ENCODE measurements at regions not wholly inside any gene's neighbourhood (a gene's known extent, or its start where the extent isn't known, plus 50 kb on each side); places are given as distances from the start of the nearest gene placed in this dataset.

- Histone ChIP-seq H3K9ac (ENCODE audit: low read length) (no peak overlapping the region), H3K27me3 (ENCODE audit: control insufficient read depth, insufficient read depth, low read length) (no peaks in the 10 kb centered on the region), H3K4me3 (ENCODE audit: low read length) (no peak overlapping the region), H3K4me1 (ENCODE audit: control insufficient read depth, low read depth, low read length) (no peaks in the 10 kb centered on the region), H3K27ac (ENCODE audit: low read length) (no peak overlapping the region), H3K36me3 (ENCODE audit: control insufficient read depth, low read depth, low read length) (no peaks in the 10 kb centered on the region), H3K9me3 (ENCODE audit: control insufficient read depth, low read depth, low read length) (peaks cover 32% of the 10 kb centered on the region)
These were observed 340.0 kb downstream of the DCAF12L2 start for GRCh38 chrX:125826080-125826479.

- Histone ChIP-seq H3K4me1 (ENCODE audit: control insufficient read depth, low read depth, low read length) (no peaks in the 10 kb centered on the region), H3K9ac (ENCODE audit: low read length) (no peak overlapping the region), H3K27ac (ENCODE audit: low read length) (no peak overlapping the region), H3K4me3 (ENCODE audit: low read length) (no peak overlapping the region), H3K27me3 (ENCODE audit: control insufficient read depth, insufficient read depth, low read length) (no peaks in the 10 kb centered on the region), H3K9me3 (ENCODE audit: control insufficient read depth, low read depth, low read length) (peaks cover 28% of the 10 kb centered on the region), H3K36me3 (ENCODE audit: control insufficient read depth, low read depth, low read length) (no peaks in the 10 kb centered on the region)
These were observed 339.2 kb downstream of the DCAF12L2 start for GRCh38 chrX:125826774-125827451.

- no peak overlapping the region for H3K4me3 ChIP-seq (ENCODE audit: low read length)
These were observed 319.8 kb downstream of the DCAF12L2 start for GRCh38 chrX:125846271-125846670.

GRCh38 chrX:125850693-125851092 is 315.4 kb downstream of the DCAF12L2 start:
- Histone ChIP-seq H3K36me3 (ENCODE audit: control insufficient read depth, low read depth, low read length) (no peaks in the 10 kb centered on the region), H3K4me3 (ENCODE audit: low read length) (no peak overlapping the region), H3K4me1 (ENCODE audit: control insufficient read depth, low read depth, low read length) (no peaks in the 10 kb centered on the region), H3K9me3 (ENCODE audit: control insufficient read depth, low read depth, low read length) (no peaks in the 10 kb centered on the region), H3K27ac (ENCODE audit: low read length) (no peak overlapping the region), H3K27me3 (ENCODE audit: control insufficient read depth, insufficient read depth, low read length) (no peaks in the 10 kb centered on the region), H3K9ac (ENCODE audit: low read length) (no peak overlapping the region)

More at GRCh38 chrX:125846271-125846670, 319.8 kb downstream of the DCAF12L2 start:
- no peaks in the 10 kb centered on the region for H3K4me1 ChIP-seq (ENCODE audit: control insufficient read depth, low read depth, low read length)
- H3K9me3 ChIP-seq (ENCODE audit: control insufficient read depth, low read depth, low read length): no peaks in the 10 kb centered on the region
- no peak overlapping the region for H3K9ac ChIP-seq (ENCODE audit: low read length)
- no peaks in the 10 kb centered on the region for H3K27me3 ChIP-seq (ENCODE audit: control insufficient read depth, insufficient read depth, low read length)
- H3K36me3 ChIP-seq (ENCODE audit: control insufficient read depth, low read depth, low read length): no peaks in the 10 kb centered on the region
- H3K27ac ChIP-seq (ENCODE audit: low read length): no peak overlapping the region

GRCh38 chrX:125883169-125883568 is 282.9 kb downstream of the DCAF12L2 start:
- Histone ChIP-seq H3K36me3 (ENCODE audit: control insufficient read depth, low read depth, low read length) (no peaks in the 10 kb centered on the region), H3K27ac (ENCODE audit: low read length) (no peak overlapping the region), H3K9me3 (ENCODE audit: control insufficient read depth, low read depth, low read length) (peaks cover 37% of the 10 kb centered on the region), H3K9ac (ENCODE audit: low read length) (no peak overlapping the region), H3K4me3 (ENCODE audit: low read length) (no peak overlapping the region), H3K27me3 (ENCODE audit: control insufficient read depth, insufficient read depth, low read length) (no peaks in the 10 kb centered on the region), H3K4me1 (ENCODE audit: control insufficient read depth, low read depth, low read length) (no peaks in the 10 kb centered on the region)

- H3K9me3 ChIP-seq (ENCODE audit: control insufficient read depth, low read depth, low read length): peaks cover 39% of the 10 kb centered on the region
- H3K9ac ChIP-seq (ENCODE audit: low read length): no peak overlapping the region
- H3K27ac ChIP-seq (ENCODE audit: low read length): no peak overlapping the region
- H3K27me3 ChIP-seq (ENCODE audit: control insufficient read depth, insufficient read depth, low read length): no peaks in the 10 kb centered on the region
- no peak overlapping the region for H3K4me3 ChIP-seq (ENCODE audit: low read length)
- no peaks in the 10 kb centered on the region for H3K4me1 ChIP-seq (ENCODE audit: control insufficient read depth, low read depth, low read length)
- H3K36me3 ChIP-seq (ENCODE audit: control insufficient read depth, low read depth, low read length): no peaks in the 10 kb centered on the region
These were observed 271.1 kb downstream of the DCAF12L2 start for GRCh38 chrX:125894947-125895346.

- H3K4me3 ChIP-seq (ENCODE audit: low read length): no peak overlapping the region
- H3K9ac ChIP-seq (ENCODE audit: low read length): no peak overlapping the region
- H3K27me3 ChIP-seq (ENCODE audit: control insufficient read depth, insufficient read depth, low read length): no peaks in the 10 kb centered on the region
These were observed 270.6 kb downstream of the DCAF12L2 start for GRCh38 chrX:125895518-125895917.

GRCh38 chrX:125926295-125926694 is 239.8 kb downstream of the DCAF12L2 start:
- no peaks in the 10 kb centered on the region for H3K36me3 ChIP-seq (ENCODE audit: control insufficient read depth, low read depth, low read length)
- H3K9me3 ChIP-seq (ENCODE audit: control insufficient read depth, low read depth, low read length): peaks cover 19% of the 10 kb centered on the region
- no peaks in the 10 kb centered on the region for H3K4me1 ChIP-seq (ENCODE audit: control insufficient read depth, low read depth, low read length)
- no peak overlapping the region for H3K27ac ChIP-seq (ENCODE audit: low read length)
- no peak overlapping the region for H3K9ac ChIP-seq (ENCODE audit: low read length)
- H3K27me3 ChIP-seq (ENCODE audit: control insufficient read depth, insufficient read depth, low read length): no peaks in the 10 kb centered on the region
- no peak overlapping the region for H3K4me3 ChIP-seq (ENCODE audit: low read length)

More at GRCh38 chrX:125895518-125895917, 270.6 kb downstream of the DCAF12L2 start:
- Histone ChIP-seq H3K27ac (ENCODE audit: low read length) (no peak overlapping the region), H3K4me1 (ENCODE audit: control insufficient read depth, low read depth, low read length) (no peaks in the 10 kb centered on the region), H3K36me3 (ENCODE audit: control insufficient read depth, low read depth, low read length) (no peaks in the 10 kb centered on the region), H3K9me3 (ENCODE audit: control insufficient read depth, low read depth, low read length) (peaks cover 38% of the 10 kb centered on the region)

- H3K4me1 ChIP-seq (ENCODE audit: control insufficient read depth, low read depth, low read length): no peaks in the 10 kb centered on the region
- no peaks in the 10 kb centered on the region for H3K27me3 ChIP-seq (ENCODE audit: control insufficient read depth, insufficient read depth, low read length)
- H3K9ac ChIP-seq (ENCODE audit: low read length): no peak overlapping the region
- no peak overlapping the region for H3K27ac ChIP-seq (ENCODE audit: low read length)
- H3K4me3 ChIP-seq (ENCODE audit: low read length): no peak overlapping the region
- H3K9me3 ChIP-seq (ENCODE audit: control insufficient read depth, low read depth, low read length): peaks cover 22% of the 10 kb centered on the region
- H3K36me3 ChIP-seq (ENCODE audit: control insufficient read depth, low read depth, low read length): no peaks in the 10 kb centered on the region
These were observed 225.1 kb downstream of the DCAF12L2 start for GRCh38 chrX:125940985-125941384.

- Histone ChIP-seq H3K4me1 (ENCODE audit: control insufficient read depth, low read depth, low read length) (no peaks in the 10 kb centered on the region), H3K4me3 (ENCODE audit: low read length) (no peak overlapping the region), H3K9ac (ENCODE audit: low read length) (no peak overlapping the region), H3K27ac (ENCODE audit: low read length) (no peak overlapping the region), H3K27me3 (ENCODE audit: control insufficient read depth, insufficient read depth, low read length) (no peaks in the 10 kb centered on the region), H3K9me3 (ENCODE audit: control insufficient read depth, low read depth, low read length) (peaks cover 12% of the 10 kb centered on the region), H3K36me3 (ENCODE audit: control insufficient read depth, low read depth, low read length) (no peaks in the 10 kb centered on the region)
These were observed 218.6 kb downstream of the DCAF12L2 start for GRCh38 chrX:125947501-125947900.

GRCh38 chrX:125952973-125953372 is 213.1 kb downstream of the DCAF12L2 start:
- Histone ChIP-seq H3K4me3 (ENCODE audit: low read length) (no peak overlapping the region), H3K27me3 (ENCODE audit: control insufficient read depth, insufficient read depth, low read length) (no peaks in the 10 kb centered on the region), H3K36me3 (ENCODE audit: control insufficient read depth, low read depth, low read length) (no peaks in the 10 kb centered on the region), H3K4me1 (ENCODE audit: control insufficient read depth, low read depth, low read length) (no peaks in the 10 kb centered on the region), H3K9ac (ENCODE audit: low read length) (no peak overlapping the region), H3K9me3 (ENCODE audit: control insufficient read depth, low read depth, low read length) (peaks cover 18% of the 10 kb centered on the region), H3K27ac (ENCODE audit: low read length) (no peak overlapping the region)

- Histone ChIP-seq H3K9me3 (ENCODE audit: control insufficient read depth, low read depth, low read length) (peaks cover 11% of the 10 kb centered on the region), H3K9ac (ENCODE audit: low read length) (no peak overlapping the region), H3K36me3 (ENCODE audit: control insufficient read depth, low read depth, low read length) (no peaks in the 10 kb centered on the region), H3K4me3 (ENCODE audit: low read length) (no peak overlapping the region), H3K27me3 (ENCODE audit: control insufficient read depth, insufficient read depth, low read length) (no peaks in the 10 kb centered on the region), H3K27ac (ENCODE audit: low read length) (no peak overlapping the region), H3K4me1 (ENCODE audit: control insufficient read depth, low read depth, low read length) (no peaks in the 10 kb centered on the region)
These were observed 212.3 kb downstream of the DCAF12L2 start for GRCh38 chrX:125953814-125954213.

All from iPS-18a (cell line).